Coronary artery (tissue), 2 donors: ENCODE measurements at regions not wholly inside any gene's neighbourhood (a gene's known extent, or its start where the extent isn't known, plus 50 kb on each side); places are given as distances from the start of the nearest gene placed in this dataset.

Experiments
- DNase-seq: peaks from one replicate; pipeline ENCODE4 v3.0.0-alpha.2; 2017; ENCODE audit warnings: low spot score
- H3K27ac ChIP-seq, 2 donors: fragments of 200-600 bp; sonication (generic); one replicate each; pipeline ENCODE4 v1.5.1; 2016 to 2019
- H3K4me3 ChIP-seq: fragments of 200-600 bp; sonication (generic); 2 replicates; pipeline ENCODE4 v1.5.1; 2016; ENCODE audit warnings: mild to moderate bottlenecking, moderate library complexity
- TF ChIP-seq, protein P1 (sequence below): fragments of 200-600 bp; sonication (generic); IDR thresholded peaks from one replicate; pipeline ENCODE4 v1.5.1; 2019; ENCODE audit warnings: antibody characterized with exemption

- TF ChIP-seq, protein P1, sequence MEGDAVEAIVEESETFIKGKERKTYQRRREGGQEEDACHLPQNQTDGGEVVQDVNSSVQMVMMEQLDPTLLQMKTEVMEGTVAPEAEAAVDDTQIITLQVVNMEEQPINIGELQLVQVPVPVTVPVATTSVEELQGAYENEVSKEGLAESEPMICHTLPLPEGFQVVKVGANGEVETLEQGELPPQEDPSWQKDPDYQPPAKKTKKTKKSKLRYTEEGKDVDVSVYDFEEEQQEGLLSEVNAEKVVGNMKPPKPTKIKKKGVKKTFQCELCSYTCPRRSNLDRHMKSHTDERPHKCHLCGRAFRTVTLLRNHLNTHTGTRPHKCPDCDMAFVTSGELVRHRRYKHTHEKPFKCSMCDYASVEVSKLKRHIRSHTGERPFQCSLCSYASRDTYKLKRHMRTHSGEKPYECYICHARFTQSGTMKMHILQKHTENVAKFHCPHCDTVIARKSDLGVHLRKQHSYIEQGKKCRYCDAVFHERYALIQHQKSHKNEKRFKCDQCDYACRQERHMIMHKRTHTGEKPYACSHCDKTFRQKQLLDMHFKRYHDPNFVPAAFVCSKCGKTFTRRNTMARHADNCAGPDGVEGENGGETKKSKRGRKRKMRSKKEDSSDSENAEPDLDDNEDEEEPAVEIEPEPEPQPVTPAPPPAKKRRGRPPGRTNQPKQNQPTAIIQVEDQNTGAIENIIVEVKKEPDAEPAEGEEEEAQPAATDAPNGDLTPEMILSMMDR = no peak
- Histone ChIP-seq H3K4me3 (no peak overlapping the region), H3K27ac (no peak overlapping the region)
- DNase-seq = no peak
These were observed 1905.3 kb upstream of the PIK3C3 start for GRCh38 chr18:40049716-40050115.

DNA sequence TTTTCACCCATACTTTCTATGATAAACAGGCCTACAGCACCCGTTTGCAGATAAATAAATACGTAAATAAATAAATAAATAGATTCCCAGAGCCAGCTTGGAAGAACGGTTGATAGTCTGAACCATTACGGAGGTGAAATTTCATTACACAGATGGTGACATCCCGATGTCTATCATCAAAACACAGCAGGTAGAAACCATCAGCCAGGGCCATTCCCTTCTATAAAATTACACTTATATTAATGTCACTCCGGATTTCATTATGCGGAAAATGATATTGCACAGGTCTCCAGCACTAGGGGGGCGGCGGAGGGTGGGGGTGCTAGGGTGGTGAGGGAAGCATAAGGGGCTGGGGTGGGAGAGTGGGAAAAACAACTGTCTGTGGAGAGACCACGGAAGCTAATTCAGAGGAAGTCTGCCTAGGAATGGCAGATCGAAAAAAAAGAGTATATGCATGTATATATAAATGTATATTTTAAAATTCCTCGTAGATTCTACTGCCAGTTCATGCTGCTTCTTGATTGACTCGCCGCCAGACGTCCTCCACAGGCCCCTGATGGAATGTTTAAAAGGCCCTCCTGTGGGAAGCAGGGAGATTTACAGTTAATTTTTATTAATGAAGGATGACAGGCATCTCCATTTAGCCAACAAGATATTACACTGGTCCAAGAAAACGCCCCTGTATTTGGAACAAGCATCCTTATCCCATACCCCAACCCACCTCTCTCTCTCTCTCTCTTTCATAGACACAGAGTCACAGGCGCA is 1906.0 kb upstream of the PIK3C3 start:
- no peak overlapping the region for H3K27ac ChIP-seq
- TF ChIP-seq, protein P1 = no peak
- no peak for DNase-seq
- no peak overlapping the region for H3K4me3 ChIP-seq

DNA sequence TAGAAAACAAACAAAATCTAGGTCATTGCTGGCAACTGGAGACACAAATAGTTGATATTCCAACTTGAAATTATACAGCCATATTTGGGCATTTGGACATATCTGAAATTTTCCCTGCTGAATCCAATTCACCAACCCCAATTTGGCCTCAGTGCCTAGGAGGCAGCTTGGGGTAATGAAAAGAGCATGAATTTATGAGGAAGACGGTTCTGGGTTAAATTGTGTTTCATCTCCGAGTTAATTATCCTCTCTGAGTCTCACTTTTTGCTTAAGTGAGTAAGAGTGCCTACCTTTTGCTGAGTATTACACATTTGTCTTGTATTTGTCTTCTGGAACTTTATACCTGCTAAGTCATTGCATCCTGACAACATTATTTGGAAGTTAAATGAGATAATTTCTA is 1906.8 kb upstream of the PIK3C3 start:
- no peak for DNase-seq
- TF ChIP-seq, protein P1 = no peak
- Histone ChIP-seq H3K4me3 (no peak overlapping the region), H3K27ac (no peak overlapping the region)

GRCh38 chr18:40046596-40046995 is 1908.4 kb upstream of the PIK3C3 start:
- no peak overlapping the region for H3K27ac ChIP-seq
- no peak overlapping the region for H3K4me3 ChIP-seq
- DNase-seq = no peak
- TF ChIP-seq, protein P1 = no peak

GRCh38 chr18:40041951-40042350 is 1913.1 kb upstream of the PIK3C3 start:
- Histone ChIP-seq H3K4me3 (no peak overlapping the region), H3K27ac (no peak overlapping the region)
- TF ChIP-seq, protein P1 = no peak
- no peak for DNase-seq

GRCh38 chr18:40040574-40040973 is 1914.5 kb upstream of the PIK3C3 start:
- H3K4me3 ChIP-seq = no peak overlapping the region
- no peak for DNase-seq
- H3K27ac ChIP-seq = no peak overlapping the region
- TF ChIP-seq, protein P1 = no peak

DNA sequence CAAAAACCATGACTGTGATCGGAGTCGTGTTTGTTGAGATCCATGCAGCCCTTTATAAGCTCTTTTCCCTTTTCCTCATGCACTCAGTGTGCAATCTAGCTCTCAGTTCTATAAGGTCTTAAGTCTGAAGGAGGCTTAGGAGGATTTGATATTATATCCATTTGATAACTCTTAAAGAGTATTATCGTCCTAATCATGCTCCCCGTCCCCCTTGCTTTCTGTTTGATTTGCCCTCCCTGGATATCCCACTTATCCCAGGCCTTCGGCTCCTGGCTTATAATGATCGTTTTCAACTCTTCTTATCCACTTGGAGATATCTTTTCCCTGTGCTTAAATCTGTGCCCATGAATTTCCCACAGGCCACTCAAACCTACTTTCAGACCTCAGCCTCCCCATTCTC is 1917.7 kb upstream of the PIK3C3 start:
- TF ChIP-seq, protein P1 = no peak
- Histone ChIP-seq H3K27ac (no peak overlapping the region), H3K4me3 (no peak overlapping the region)
- DNase-seq = no peak
